GM10266 (cell line): ENCODE measurements at regions not wholly inside any gene's neighbourhood (a gene's known extent, or its start where the extent isn't known, plus 50 kb on each side); places are given as distances from the start of the nearest gene placed in this dataset.

Experiments used
- DNase-seq: peaks from one replicate; pipeline ENCODE4 v3.0.0; 2012; ENCODE audit errors: extremely low spot score
- CTCF ChIP-seq: IDR thresholded peaks from 2 replicates; pipeline ENCODE4 v1.5.1; 2012; ENCODE audit warnings: mild to moderate bottlenecking, low read depth; ENCODE audit not compliant: control insufficient read depth, insufficient read depth; ENCODE audit errors: missing control alignments

- TF ChIP-seq CTCF = no peak
- DNase-seq = no peak
Measured at GRCh38 chr5:67619235-67619634, 422.6 kb upstream of the CD180 start.

GRCh38 chr5:67617051-67617450 is 420.5 kb upstream of the CD180 start:
- no peak for DNase-seq
- TF ChIP-seq CTCF = no peak

- no peak for TF ChIP-seq CTCF
- DNase-seq = no peak
Measured at GRCh38 chr5:67612961-67613360, 416.4 kb upstream of the CD180 start.

GRCh38 chr5:67610186-67610912 is 413.8 kb upstream of the CD180 start:
- TF ChIP-seq CTCF = no peak
- DNase-seq = no peak

- TF ChIP-seq CTCF = no peak
Measured at GRCh38 chr5:67607958-67608357, 411.4 kb upstream of the CD180 start.

GRCh38 chr5:67606586-67606947 is 410.0 kb upstream of the CD180 start:
- DNase-seq = no peak
- no peak for TF ChIP-seq CTCF

More at GRCh38 chr5:67607958-67608357, 411.4 kb upstream of the CD180 start:
- no peak for DNase-seq

- DNase-seq = no peak
- no peak for TF ChIP-seq CTCF
Measured at GRCh38 chr5:67605730-67606585, 409.4 kb upstream of the CD180 start.
